ENCODE measurements at regions not wholly inside any gene's neighbourhood (a gene's known extent, or its start where the extent isn't known, plus 50 kb on each side); places are given as distances from the start of the nearest gene placed in this dataset.

DNA sequence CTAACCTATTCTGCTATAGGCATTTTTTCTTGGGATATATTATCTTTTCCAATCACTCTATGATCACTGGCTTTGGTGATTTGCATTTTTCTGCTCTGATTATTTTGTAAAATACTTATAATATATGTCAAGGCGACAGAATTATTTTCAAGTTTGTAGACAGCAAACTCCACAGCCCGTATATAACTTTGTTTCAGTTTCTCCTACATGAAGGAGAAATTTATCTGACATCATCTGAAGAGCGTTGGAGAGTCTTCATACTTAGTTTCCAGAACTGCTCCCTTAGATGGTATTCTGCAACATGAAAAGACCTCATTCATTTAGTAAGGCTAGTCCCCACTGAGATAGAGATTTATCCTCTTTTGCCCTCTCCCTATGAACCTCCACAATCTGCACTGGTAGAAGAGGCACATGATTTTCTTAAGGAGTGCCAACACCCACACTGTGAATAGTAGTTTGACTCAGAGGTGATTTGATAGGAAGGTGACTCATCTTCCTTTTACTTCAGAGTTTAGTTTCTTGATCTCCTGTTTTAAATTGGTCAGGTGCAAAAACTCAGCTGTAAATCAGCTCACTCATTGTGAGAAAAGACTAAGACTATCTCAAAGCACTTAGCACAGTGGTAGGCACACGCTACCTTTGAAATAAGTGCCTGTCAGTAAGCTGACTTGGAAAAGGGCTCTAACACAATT lies 1848.6 kb upstream of the CELF4 start:
- Mint-ChIP-seq H3K9me3 (ENCODE audit: unreplicated experiment) (no peaks in the 10 kb centered on the region), H3K36me3 (ENCODE audit: low read depth, unreplicated experiment) (no peaks in the 10 kb centered on the region), H3K4me3 (ENCODE audit: unreplicated experiment) (no peak overlapping the region), H3K4me1 (ENCODE audit: low read depth, unreplicated experiment) (peaks cover 2% of the 10 kb centered on the region), H3K27ac (ENCODE audit: unreplicated experiment) (no peak overlapping the region), H3K27me3 (ENCODE audit: low read depth, unreplicated experiment) (no peaks in the 10 kb centered on the region)
- FAIRE-seq (peak; percentile 5), DNase-seq (ENCODE audit: low read depth) (peak; percentile 78)
- H3K27ac ChIP-seq (ENCODE audit: low read depth, low read length), result no peak overlapping the region
- H3K79me2 ChIP-seq (ENCODE audit: insufficient read depth, low read length), result no peaks in the 10 kb centered on the region
- H3K27me3 ChIP-seq (ENCODE audit: insufficient read depth, low read length), result no peaks in the 10 kb centered on the region
- no peak overlapping the region for H3K9ac ChIP-seq (ENCODE audit: low read length)
- no peak overlapping the region for H3K4me2 ChIP-seq (ENCODE audit: low read length)
- H3K36me3 ChIP-seq (ENCODE audit: insufficient read depth, low read length), result no peaks in the 10 kb centered on the region
- no peak overlapping the region for H2AFZ ChIP-seq (ENCODE audit: low read depth, low read length)
- no peaks in the 10 kb centered on the region for H4K20me1 ChIP-seq (ENCODE audit: insufficient read depth, low read length)
- H3K9me3 ChIP-seq (ENCODE audit: insufficient read depth, low read depth, low read length), result no peaks in the 10 kb centered on the region
- TF ChIP-seq, protein P1, sequence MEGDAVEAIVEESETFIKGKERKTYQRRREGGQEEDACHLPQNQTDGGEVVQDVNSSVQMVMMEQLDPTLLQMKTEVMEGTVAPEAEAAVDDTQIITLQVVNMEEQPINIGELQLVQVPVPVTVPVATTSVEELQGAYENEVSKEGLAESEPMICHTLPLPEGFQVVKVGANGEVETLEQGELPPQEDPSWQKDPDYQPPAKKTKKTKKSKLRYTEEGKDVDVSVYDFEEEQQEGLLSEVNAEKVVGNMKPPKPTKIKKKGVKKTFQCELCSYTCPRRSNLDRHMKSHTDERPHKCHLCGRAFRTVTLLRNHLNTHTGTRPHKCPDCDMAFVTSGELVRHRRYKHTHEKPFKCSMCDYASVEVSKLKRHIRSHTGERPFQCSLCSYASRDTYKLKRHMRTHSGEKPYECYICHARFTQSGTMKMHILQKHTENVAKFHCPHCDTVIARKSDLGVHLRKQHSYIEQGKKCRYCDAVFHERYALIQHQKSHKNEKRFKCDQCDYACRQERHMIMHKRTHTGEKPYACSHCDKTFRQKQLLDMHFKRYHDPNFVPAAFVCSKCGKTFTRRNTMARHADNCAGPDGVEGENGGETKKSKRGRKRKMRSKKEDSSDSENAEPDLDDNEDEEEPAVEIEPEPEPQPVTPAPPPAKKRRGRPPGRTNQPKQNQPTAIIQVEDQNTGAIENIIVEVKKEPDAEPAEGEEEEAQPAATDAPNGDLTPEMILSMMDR (IDR thresholded peaks at IDR 0.05; ENCODE audit: insufficient read depth, low read depth, low read length), result no peak
- TF ChIP-seq EZH2 (IDR thresholded peaks at IDR 0.05; ENCODE audit: insufficient read depth, low read length), result no peak
- H3K4me3 ChIP-seq (ENCODE audit: insufficient read depth, low read depth, low read length), result no peak overlapping the region
- peaks cover 3% of the 10 kb centered on the region for H3K4me1 ChIP-seq (ENCODE audit: insufficient read depth, low read length)

- Histone ChIP-seq H3K27ac (ENCODE audit: low read depth, low read length) (no peak overlapping the region), H2AFZ (ENCODE audit: low read depth, low read length) (no peak overlapping the region), H3K9me3 (ENCODE audit: insufficient read depth, low read depth, low read length) (no peaks in the 10 kb centered on the region), H3K36me3 (ENCODE audit: insufficient read depth, low read length) (no peaks in the 10 kb centered on the region), H4K20me1 (ENCODE audit: insufficient read depth, low read length) (no peaks in the 10 kb centered on the region), H3K4me3 (ENCODE audit: insufficient read depth, low read depth, low read length) (no peak overlapping the region), H3K79me2 (ENCODE audit: insufficient read depth, low read length) (no peaks in the 10 kb centered on the region), H3K9ac (ENCODE audit: low read length) (no peak overlapping the region), H3K4me2 (ENCODE audit: low read length) (no peak overlapping the region), H3K4me1 (ENCODE audit: insufficient read depth, low read length) (no peaks in the 10 kb centered on the region), H3K27me3 (ENCODE audit: insufficient read depth, low read length) (no peaks in the 10 kb centered on the region)
- Mint-ChIP-seq H3K4me1 (ENCODE audit: low read depth, unreplicated experiment) (no peaks in the 10 kb centered on the region), H3K27me3 (ENCODE audit: low read depth, unreplicated experiment) (no peaks in the 10 kb centered on the region), H3K36me3 (ENCODE audit: low read depth, unreplicated experiment) (no peaks in the 10 kb centered on the region), H3K4me3 (ENCODE audit: unreplicated experiment) (no peak overlapping the region), H3K27ac (ENCODE audit: unreplicated experiment) (no peak overlapping the region), H3K9me3 (ENCODE audit: unreplicated experiment) (no peaks in the 10 kb centered on the region)
- FAIRE-seq, result no peak
- no peak for DNase-seq (ENCODE audit: low read depth)
- TF ChIP-seq, protein P1 (IDR thresholded peaks at IDR 0.05; ENCODE audit: insufficient read depth, low read depth, low read length), result no peak
- TF ChIP-seq EZH2 (IDR thresholded peaks at IDR 0.05; ENCODE audit: insufficient read depth, low read length), result no peak
Measured at GRCh38 chr18:39406941-39407340, 1841.3 kb upstream of the CELF4 start.

DNA sequence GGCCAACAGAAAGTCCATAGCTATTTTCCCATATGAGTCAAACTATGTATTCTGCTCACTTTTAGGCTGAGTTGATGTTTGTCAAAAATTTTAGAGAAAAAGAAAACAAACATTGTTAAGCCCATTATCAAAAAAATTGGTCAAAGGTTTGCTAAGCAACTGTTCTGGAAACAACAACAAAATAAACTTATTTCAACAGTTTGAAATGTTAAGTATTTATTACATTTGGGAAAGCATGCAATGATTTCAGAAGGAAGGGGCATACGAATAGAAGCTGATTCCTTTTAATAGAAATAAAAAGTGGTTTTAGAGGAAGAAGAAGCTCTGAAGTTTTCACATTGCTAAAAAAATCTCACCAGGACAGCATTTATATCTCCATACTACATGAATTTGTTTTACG lies 1837.5 kb upstream of the CELF4 start:
- Histone ChIP-seq H4K20me1 (ENCODE audit: insufficient read depth, low read length) (no peaks in the 10 kb centered on the region), H3K9me3 (ENCODE audit: insufficient read depth, low read depth, low read length) (no peaks in the 10 kb centered on the region), H3K4me1 (ENCODE audit: insufficient read depth, low read length) (no peaks in the 10 kb centered on the region), H2AFZ (ENCODE audit: low read depth, low read length) (no peak overlapping the region), H3K27ac (ENCODE audit: low read depth, low read length) (no peak overlapping the region), H3K27me3 (ENCODE audit: insufficient read depth, low read length) (no peaks in the 10 kb centered on the region), H3K4me3 (ENCODE audit: insufficient read depth, low read depth, low read length) (no peak overlapping the region), H3K79me2 (ENCODE audit: insufficient read depth, low read length) (no peaks in the 10 kb centered on the region), H3K4me2 (ENCODE audit: low read length) (no peak overlapping the region), H3K9ac (ENCODE audit: low read length) (no peak overlapping the region), H3K36me3 (ENCODE audit: insufficient read depth, low read length) (no peaks in the 10 kb centered on the region)
- no peak overlapping the region for H3K27ac Mint-ChIP-seq (ENCODE audit: unreplicated experiment)
- H3K4me1 Mint-ChIP-seq (ENCODE audit: low read depth, unreplicated experiment), result no peaks in the 10 kb centered on the region
- no peaks in the 10 kb centered on the region for H3K27me3 Mint-ChIP-seq (ENCODE audit: low read depth, unreplicated experiment)
- DNase-seq (ENCODE audit: low read depth) (no peak), FAIRE-seq (no peak)
- TF ChIP-seq EZH2 (IDR thresholded peaks at IDR 0.05; ENCODE audit: insufficient read depth, low read length), result no peak
- TF ChIP-seq, protein P1 (IDR thresholded peaks at IDR 0.05; ENCODE audit: insufficient read depth, low read depth, low read length), result no peak
- H3K4me3 Mint-ChIP-seq (ENCODE audit: unreplicated experiment), result no peak overlapping the region
- no peaks in the 10 kb centered on the region for H3K9me3 Mint-ChIP-seq (ENCODE audit: unreplicated experiment)
- no peaks in the 10 kb centered on the region for H3K36me3 Mint-ChIP-seq (ENCODE audit: low read depth, unreplicated experiment)
